Myocyte (in vitro differentiated cells): ENCODE measurements at regions not wholly inside any gene's neighbourhood (a gene's known extent, or its start where the extent isn't known, plus 50 kb on each side); places are given as distances from the start of the nearest gene placed in this dataset.

Experiments used
- DNase-seq: peaks from one replicate; pipeline ENCODE4 v3.0.0-alpha.2; 2012; ENCODE audit warnings: low read depth

DNA sequence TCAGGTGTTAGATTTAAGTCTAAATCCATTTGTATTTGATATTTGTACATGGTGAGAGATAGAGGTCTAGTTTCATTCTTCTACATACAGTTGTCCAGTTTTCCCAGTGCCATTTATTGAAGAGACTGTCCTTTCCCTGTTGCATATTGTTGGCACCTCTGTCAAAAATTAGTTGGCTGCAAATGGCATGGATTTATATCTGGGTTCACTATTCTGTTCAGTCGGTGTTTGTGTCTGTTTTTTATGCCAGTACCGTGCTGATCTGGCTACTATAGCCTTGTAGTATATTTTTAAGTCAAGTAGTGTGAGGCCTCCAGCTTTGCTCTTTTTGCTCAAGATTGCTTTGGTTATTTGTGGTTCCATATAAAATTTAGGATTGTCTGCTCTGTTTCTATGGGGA, 176.2 kb upstream of the DMRT1 start:
- DNase-seq = no peak

DNA sequence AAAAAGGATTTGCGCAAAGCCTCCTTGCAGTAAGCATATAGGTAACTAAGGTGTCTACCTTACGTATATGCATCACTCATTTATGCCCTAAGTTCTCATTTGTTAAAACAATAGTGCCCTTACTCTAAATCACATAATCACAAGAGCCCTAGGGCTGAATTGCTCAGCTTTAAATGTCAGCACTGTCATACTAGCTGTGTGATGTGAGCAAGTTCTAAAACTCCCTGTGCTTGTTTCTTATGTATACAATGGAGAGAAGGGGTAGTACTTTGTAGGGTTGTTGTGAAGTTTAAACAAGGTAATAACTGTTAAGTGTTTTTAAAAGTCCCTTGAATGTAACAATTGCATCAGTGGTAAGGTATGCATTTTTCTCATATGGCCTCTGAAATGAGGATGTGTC, 169.5 kb upstream of the DMRT1 start:
- DNase-seq = no peak

DNA sequence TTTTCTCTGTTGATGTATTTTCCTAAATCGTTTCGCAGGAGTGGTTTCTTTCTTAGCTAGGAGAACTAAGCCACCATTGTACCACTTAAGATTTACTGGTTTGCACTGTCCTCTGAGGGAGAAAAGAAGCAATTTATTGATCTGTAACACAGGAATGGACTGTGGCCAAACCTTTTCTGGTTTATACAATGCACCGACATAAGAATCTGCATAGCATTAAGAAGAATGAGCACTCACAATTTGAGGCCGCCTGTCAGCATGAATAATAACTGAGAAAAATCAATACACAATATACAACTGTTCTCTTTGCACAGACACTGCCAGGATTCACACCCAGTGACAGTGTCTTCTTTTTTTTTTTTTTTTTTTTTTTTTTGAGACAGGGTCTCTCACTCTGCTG, 168.6 kb upstream of the DMRT1 start:
- no peak for DNase-seq

DNA sequence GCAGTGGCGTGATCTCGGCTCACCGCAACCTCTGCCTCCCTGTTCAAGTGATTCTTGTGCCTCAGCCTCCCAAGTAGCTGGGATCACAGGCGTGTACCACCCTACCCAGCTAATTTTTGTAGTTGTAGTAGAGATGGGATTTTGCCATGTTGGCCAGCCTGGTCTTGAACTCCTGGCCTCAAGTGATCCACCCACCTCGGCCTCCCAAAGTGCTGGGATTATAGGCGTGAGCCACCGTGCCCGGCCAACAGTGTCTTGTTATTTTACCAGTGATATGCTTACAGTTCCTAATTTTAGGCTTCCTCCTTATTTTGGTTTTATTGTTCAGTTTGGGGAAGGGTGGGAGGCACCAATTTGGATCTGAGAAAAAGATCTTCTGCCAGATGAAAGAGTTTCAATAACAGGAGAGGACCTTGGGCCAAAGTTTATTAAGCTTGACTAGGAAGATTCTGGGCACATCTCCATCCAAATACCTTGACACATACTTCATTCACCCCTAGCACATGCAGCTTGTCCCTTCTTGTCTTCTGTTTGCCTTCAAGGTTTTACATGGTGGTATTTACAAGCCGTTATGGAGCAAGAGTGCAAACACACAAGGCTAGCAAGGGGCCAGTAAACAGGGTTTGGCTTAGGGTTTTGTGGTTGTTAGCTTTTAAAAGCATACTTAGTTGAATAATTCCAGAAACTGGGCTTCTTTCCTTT, 168.1 kb upstream of the DMRT1 start:
- no peak for DNase-seq

DNA sequence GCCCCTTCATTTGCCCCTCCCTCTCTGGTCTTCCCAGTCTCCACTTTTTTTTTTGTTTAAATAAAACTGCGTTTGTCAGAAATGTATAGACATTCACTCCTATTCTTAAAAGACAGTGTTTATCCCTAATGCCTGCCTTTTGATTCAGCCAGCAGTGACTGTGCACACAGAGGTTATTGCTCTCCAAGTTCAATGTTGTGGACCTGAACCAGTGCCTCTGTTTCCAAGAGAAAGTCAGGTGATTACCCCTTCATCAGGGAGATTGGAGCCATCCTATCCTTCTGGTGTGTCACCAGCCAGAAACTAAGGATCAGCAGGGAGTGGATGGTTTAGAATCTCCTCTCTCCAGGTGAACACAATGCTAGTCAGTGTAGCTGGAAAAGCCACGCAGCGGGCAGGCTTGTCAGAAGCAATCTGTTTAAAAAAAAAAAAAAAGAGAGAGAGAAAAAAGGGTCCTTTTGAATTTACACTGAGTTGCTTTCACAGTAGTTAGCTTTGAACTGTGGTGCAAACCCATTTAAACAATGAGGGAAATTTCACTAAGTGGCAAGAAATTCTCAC, 167.5 kb upstream of the DMRT1 start:
- no peak for DNase-seq

DNA sequence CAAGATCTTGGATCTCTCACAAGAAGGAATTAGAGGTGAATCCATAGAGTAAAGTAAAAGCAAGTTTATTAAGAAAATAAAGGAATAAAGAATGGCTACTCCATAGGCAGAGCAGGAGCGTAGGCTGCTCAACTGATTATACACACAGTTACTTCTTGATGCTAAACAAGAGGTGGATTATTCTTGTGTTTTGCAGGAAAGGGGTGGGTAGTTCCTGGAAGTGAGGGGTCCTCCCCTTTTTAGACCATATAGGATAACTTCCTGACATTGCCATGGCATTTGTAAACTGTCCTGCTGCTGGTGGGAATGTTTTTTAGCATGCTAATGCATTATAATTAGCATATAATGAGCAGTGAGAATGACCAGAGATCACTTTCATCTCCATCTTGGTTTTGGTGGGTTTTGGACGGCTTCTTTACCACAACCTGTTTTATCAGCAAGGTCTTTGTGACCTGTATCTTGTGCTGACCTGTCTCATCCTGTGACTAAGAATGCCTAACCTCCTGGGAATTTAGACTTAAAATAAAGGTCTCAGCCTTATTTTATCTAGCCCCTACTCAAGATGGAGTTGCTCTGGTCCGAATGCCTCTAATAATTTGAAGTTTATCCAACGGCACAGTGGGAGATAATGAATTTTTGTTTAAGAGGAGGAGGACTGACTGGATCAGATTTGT, 165.7 kb upstream of the DMRT1 start:
- no peak for DNase-seq

DNA sequence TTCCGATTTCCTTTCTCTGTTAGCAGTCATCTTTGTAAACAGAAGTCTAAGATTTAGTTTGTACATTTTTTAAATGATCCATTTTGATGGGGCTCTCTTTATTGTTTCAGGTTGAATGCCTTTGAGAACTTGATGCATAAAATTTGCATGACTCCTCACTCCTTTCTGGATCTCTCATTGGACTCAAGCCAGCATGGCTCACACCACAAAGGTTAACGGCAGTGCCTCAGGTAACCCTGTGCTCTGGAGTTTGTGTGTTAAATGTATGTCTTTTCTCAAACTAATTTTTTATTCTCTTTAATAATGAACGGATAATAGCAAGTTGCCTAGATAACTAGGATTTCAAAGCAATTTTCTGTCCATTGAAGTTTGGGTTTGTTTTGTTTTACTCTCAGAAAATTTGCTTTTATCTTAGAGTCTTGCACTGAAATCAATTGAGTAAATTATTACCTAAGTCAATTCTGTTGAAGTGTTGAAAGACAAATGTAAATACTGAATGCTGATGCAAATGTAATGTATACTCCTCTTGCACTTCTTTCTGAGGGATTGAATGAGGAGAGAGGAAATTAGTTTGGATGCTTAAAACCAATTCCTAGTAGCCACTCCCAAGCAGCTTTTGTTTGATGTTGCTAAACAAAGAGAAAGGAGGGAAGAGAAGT, 164.6 kb upstream of the DMRT1 start:
- no peak for DNase-seq

DNA sequence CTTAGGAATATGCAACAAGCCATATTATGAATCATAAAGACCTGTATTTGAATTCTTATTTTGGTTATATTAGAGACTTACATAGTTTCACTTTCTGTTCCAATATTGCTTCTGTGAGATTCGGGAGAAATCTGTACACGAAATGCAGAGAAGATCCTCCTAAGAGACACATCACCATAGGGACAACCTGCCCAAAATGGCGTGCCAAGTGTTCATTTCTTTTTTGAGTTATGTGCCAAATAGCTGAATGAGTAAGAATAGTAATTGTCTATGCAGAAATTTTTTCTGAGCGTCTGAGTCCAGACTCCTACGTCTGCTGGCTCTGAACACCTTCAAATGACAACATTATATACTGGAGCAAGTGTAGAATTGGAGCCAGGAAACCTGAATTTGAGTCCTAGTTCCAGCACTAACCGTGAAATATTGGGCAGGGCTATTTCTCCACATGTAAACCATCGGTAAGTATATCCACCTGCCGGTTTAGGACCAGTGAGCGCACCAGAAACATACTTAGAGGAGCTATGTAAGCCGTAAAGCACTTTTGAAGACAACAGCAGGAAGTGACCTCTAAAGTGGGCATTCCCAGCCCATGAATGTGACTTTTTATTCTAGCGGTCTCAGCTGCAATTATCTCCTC, 163.9 kb upstream of the DMRT1 start:
- DNase-seq = no peak

DNA sequence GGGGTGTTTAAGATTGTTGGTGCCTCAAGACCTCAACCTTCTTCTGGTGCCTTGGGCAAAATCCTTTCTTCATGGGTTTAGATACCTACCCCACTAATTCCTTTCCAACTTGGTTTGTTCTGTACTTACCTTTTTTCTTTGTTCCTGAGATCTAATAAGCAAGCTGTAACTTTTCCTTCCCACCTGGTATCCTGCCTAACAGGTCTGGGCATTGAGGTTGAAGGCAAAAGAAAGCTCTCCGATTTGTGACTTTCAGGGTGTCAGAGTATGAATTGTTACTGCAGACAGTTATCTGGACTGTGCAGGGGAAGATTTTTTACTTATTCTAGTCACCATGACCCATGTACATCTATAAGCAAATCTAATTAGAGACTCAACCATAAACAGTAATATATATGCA, 162.6 kb upstream of the DMRT1 start:
- DNase-seq = no peak

DNA sequence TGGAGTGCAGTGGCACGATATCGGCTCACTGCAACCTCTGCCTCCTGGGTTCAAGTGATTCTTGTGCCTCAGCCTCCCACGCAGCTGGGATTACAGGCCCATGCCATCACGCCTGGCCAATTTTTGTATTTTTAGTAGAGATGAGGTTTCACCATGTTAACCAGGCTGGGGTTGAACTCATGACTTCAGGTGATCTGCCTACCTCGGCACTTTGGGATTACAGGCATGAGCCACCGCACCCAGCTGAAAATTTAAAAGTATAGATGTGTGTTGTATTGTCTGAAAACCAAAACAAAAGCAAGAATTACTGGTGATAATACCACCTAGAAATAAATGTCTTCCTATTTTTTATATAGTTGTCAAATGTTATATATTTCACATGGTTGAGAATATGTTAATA, 162.0 kb upstream of the DMRT1 start:
- DNase-seq = no peak

DNA sequence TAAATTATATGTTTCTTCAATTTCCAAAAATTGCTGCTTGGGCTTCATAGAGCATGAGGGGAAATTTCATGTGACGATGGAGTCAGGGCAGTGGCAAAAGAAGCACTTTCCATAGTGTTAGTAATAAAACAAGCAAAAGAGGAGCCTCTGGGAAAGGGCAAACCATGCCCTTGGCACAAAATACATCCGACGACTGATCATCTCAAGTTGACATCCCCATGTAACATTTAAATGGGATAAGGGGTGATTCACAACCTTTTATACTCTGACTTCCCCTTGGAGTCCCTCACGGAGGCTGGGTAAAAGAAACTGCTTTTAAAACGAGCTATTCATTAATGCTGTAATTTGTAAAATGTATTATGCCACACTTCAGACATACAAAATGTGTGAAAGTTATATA, 161.4 kb upstream of the DMRT1 start:
- no peak for DNase-seq

DNA sequence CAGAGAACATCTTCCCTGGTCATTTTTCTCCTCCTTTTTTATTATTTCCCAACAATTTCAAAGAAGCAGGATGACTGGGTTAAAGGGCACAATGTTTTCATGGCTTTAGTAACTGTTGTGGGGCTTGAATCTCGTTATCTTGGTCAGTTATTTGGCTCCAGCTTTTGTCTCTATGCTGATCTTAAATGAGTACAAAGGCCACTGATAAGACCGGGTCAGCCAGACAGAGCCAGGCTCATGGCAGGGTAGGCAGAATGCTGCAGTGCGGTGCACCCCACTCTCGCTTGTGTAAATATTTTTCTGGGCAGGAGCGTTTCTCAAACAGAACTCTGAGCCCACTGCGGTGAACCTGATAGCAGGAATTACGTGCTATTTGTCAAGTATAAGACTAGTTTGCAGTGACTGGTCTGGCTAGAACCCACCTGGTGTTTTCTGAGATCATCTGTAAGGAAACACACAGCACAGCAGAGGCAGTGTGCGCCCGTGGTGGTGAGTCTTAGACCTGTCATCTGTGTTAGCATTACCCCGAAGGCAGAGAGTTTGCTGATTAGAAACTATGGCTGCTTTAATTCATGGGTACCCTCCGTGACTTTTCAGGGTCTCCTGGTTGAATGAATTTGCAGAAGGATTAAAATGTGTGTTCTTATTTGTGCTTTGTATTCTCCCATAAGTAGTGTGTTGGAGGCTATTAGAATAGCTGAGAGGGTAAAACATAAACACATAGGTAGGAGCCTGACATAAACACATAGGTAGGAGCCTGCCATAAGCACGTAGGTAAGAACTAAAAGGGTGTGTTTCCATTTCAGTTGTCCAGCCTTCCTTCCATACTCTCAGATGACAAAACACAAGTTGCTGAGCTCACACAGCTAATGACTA, 158.6 kb upstream of the DMRT1 start:
- no peak for DNase-seq

DNA sequence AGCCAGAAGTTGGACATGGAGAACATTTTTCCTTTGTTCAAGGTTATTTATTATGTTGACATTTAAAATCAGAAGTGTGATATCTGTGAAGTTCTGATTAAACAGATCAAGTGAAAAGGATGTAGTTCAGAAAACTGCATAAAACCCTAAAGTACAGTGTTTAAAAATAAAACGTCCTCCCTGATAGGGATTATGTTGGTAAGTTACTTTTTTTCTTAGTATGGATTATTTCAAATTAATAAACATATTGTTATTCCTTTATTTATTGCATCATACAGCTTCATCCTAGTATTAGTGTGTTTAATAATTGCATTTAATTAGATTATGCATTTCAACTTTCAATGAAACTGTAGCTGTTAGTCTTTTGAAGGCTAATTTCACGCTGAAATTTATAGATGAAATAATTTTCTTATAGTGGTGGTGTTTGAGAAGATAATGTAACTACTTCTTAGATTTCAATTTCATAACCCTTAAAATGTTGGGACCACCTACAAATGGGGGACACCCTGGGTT, 157.9 kb upstream of the DMRT1 start:
- peak; percentile 22 for DNase-seq

DNA sequence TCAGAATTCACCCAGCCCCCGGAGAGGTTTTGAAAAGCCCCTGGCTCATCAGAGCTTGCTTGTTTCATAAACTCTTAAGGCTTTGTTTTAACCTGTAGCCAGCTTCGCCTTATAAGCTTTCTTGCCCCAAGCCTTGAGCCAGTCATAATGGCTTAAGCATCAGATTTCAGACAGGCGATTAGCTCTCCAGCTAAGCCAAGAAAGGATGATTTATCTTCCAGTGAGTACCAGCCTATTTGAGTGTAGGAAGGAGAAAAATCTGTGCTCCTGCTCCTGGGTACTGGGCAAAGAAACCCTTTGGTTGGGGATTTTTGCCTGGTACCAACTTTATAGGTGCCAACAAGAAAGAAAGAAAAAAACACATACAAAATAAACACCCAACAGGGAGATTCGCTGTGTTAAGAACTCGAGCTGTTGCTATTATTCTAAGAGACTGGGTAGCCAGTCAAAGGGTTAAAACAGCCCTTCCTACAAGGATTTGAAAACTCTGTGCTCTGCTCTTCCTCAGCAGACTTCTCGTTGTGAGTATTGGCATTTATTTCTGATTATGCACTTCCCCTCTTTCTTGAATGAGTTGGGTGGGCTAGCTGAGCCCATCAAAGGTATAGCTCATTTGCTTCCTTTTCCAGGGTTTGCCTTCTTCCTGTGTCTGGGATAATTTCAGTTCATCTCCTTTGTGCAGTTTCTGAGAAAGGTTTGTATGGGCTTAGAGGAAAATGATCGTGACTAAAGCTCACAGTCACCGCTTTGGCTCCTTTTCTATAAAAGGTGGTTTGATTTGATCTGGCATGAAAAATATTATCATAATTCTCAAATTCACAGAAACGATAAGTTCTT, 157.2 kb upstream of the DMRT1 start:
- peak; percentile 93 for DNase-seq

DNA sequence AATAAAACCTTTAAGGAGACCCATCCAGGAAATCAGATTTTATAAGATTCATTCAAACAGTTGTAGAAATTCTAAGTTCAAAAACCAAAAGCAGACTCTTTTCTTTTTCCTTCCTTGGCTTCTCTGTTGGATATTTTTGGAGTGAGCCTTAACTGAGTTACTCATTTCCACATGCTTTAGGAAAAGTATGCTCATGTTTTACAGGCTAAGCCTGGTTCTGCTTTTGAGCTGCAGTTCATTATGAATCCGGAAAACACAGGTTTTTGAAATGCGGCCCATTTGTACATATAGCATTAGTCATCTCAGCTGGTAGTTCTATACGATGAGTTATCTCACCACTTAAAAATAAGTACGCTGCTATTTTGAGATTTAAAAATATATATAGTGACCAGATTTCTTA, 156.6 kb upstream of the DMRT1 start:
- DNase-seq = peak; percentile 48

DNA sequence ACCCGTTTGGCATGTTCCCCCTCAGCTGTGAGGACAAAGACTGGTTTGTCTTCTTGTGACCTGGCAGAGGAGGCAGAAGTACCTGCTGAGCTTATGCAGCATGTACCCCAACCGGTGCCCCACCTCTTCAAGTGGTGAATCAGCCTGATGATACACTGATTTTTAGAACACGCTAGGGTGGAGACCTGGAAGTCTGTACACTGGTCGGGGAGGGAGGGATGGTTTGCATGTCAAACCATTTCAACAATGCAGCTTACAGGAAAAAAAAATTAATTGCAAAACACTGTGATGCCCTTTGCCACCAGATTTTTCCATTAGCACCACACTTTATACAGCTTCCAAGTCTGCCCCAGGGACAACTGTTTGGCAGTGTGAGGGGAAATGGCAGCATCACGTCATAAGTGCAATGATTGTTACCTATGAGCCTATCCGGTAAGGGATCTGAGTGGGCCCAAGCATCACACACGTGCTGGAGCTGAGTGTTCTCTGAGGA, 155.1 kb upstream of the DMRT1 start:
- peak; percentile 56 for DNase-seq

DNA sequence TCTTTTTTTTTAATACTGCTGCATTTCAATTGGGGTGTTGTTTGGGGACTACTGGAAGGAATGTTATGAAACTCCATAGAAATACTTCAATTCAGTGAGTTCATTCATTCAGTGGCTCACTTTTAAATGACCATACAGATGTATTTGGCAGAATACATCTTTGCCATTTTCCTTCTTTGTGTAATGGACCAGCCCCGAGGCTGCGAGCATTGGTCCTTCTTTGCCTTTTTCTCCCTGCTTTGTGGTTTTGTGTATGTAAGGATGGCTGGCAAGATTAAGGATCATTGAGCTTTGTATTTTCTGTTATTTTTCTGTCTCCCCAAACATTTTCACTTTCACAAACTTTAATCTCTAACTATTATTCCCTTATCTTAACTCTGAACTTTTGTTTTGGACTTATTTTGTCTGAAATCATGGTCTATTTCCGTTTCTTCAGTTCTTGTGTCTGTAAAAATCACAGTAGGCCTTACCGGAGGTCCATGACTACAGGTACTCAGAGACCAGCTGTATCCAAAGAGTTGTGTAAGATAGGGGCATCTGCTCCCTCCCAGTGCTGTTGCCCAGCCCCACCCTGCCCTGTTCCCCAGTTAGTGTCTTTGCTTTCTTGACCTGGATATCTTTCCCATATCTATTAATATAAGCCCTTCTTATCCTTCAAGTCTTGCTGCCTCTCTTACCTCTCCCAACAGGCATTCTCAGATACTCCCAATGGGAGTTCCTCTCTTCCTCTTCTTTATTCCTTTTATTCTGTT, 154.3 kb upstream of the DMRT1 start:
- DNase-seq = no peak

DNA sequence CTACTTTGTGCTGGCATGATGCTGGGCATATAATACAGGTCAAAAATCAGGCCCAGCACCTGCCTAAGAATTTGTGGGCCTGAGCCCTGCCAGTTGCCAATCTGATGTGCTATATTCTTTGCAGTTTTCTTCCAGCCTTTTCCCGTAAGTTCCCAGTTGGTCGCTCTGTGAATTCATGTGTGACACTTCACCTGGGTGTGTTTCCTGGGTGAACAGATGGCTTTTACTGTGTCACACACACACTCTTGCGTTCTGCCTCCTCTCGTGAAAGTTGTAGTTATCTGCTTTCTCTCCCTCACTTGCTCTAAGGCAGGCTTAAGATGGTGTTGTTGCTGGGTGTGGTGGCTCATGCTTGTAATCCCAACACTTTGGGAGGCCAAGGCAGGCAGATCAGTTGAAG, 153.5 kb upstream of the DMRT1 start:
- no peak for DNase-seq
